ENCODE measurements at regions not wholly inside any gene's neighbourhood (a gene's known extent, or its start where the extent isn't known, plus 50 kb on each side); places are given as distances from the start of the nearest gene placed in this dataset.

DNA sequence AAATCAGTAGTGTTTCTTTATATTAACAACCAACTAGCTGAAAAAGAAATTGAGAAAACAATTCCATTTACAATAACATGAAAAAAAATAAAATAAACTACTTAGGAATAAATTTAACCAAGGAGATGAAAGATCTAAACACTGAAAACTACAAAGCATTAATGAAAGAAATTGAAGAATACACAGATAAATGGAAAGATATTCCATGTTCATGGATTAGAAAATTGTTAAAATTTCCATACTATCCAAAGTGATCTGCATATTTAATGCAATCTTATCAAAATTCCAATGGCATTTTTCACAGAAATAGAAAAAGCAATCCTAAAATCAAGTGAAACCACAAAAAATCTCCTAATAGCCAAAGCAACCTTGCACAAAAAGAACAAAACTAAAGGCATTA is 320.2 kb upstream of the GRAMD2B start:
- Histone ChIP-seq H2AFZ (ENCODE audit: low read length) (no peak overlapping the region), H3K4me3 (ENCODE audit: low read length) (no peak overlapping the region), H3K9me3 (ENCODE audit: low read length) (no peaks in the 10 kb centered on the region), H3K4me2 (ENCODE audit: low read length) (no peak overlapping the region), H3K27ac (ENCODE audit: low read length) (no peak overlapping the region), H3K9ac (ENCODE audit: low read length) (no peak overlapping the region), H3K4me1 (ENCODE audit: insufficient read depth, low read length) (no peaks in the 10 kb centered on the region), H3F3A (ENCODE audit: low read length, unreplicated experiment) (no peaks in the 10 kb centered on the region), H3K79me2 (ENCODE audit: low read length) (no peaks in the 10 kb centered on the region), H3K9me2 (replicated peaks; ENCODE audit: low read length) (no peaks in the 10 kb centered on the region), H4K20me1 (ENCODE audit: low read length) (no peaks in the 10 kb centered on the region), H3K27me3 (ENCODE audit: low read length) (no peaks in the 10 kb centered on the region), H3K36me3 (ENCODE audit: low read depth, low read length) (no peaks in the 10 kb centered on the region)
- DNase-seq (no peak), ATAC-seq (no peak)
- POLR2A ChIA-PET (ENCODE audit: unreplicated experiment), result no interaction called here
- intact Hi-C loops (cut with micrococcal nuclease), result no loop called here
- TF ChIP-seq, protein P1, sequence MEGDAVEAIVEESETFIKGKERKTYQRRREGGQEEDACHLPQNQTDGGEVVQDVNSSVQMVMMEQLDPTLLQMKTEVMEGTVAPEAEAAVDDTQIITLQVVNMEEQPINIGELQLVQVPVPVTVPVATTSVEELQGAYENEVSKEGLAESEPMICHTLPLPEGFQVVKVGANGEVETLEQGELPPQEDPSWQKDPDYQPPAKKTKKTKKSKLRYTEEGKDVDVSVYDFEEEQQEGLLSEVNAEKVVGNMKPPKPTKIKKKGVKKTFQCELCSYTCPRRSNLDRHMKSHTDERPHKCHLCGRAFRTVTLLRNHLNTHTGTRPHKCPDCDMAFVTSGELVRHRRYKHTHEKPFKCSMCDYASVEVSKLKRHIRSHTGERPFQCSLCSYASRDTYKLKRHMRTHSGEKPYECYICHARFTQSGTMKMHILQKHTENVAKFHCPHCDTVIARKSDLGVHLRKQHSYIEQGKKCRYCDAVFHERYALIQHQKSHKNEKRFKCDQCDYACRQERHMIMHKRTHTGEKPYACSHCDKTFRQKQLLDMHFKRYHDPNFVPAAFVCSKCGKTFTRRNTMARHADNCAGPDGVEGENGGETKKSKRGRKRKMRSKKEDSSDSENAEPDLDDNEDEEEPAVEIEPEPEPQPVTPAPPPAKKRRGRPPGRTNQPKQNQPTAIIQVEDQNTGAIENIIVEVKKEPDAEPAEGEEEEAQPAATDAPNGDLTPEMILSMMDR (conservative IDR thresholded peaks at IDR 0.05; ENCODE audit: low read depth, low read length), result no peak
- no peak for TF ChIP-seq EZH2phosphoT487 (IDR thresholded peaks at IDR 0.05; ENCODE audit: borderline replicate concordance, low read length)
- no peak for TF ChIP-seq EZH2 (IDR thresholded peaks at IDR 0.05; ENCODE audit: low read length, unreplicated experiment)
- CTCF ChIA-PET, result no interaction called here
- BruUV-seq (replicated peaks), result no TSS peak

- H3K9ac ChIP-seq (ENCODE audit: low read length), result no peak overlapping the region
- H2AFZ ChIP-seq (ENCODE audit: low read length), result no peak overlapping the region
- H3K36me3 ChIP-seq (ENCODE audit: low read depth, low read length), result no peaks in the 10 kb centered on the region
- no peak for ATAC-seq
- CTCF ChIA-PET, result no interaction called here
- POLR2A ChIA-PET (ENCODE audit: unreplicated experiment), result no interaction called here
- TF ChIP-seq EZH2 (IDR thresholded peaks at IDR 0.05; ENCODE audit: low read length, unreplicated experiment), result no peak
- TF ChIP-seq, protein P1 (conservative IDR thresholded peaks at IDR 0.05; ENCODE audit: low read depth, low read length), result no peak
- TF ChIP-seq EZH2phosphoT487 (IDR thresholded peaks at IDR 0.05; ENCODE audit: borderline replicate concordance, low read length), result no peak
- H4K20me1 ChIP-seq (ENCODE audit: low read length), result no peaks in the 10 kb centered on the region
- H3K27ac ChIP-seq (ENCODE audit: low read length), result no peak overlapping the region
- no peak overlapping the region for H3K4me2 ChIP-seq (ENCODE audit: low read length)
- no peak overlapping the region for H3K4me3 ChIP-seq (ENCODE audit: low read length)
- BruUV-seq (replicated peaks), result no TSS peak
- no peaks in the 10 kb centered on the region for H3K4me1 ChIP-seq (ENCODE audit: insufficient read depth, low read length)
- H3K9me2 ChIP-seq (replicated peaks; ENCODE audit: low read length), result no peaks in the 10 kb centered on the region
- no peak for DNase-seq
- no peaks in the 10 kb centered on the region for H3K79me2 ChIP-seq (ENCODE audit: low read length)
- no peaks in the 10 kb centered on the region for H3K27me3 ChIP-seq (ENCODE audit: low read length)
- intact Hi-C loops (cut with micrococcal nuclease), result no loop called here
- no peaks in the 10 kb centered on the region for H3K9me3 ChIP-seq (ENCODE audit: low read length)
- no peaks in the 10 kb centered on the region for H3F3A ChIP-seq (ENCODE audit: low read length, unreplicated experiment)
These were observed 319.3 kb upstream of the GRAMD2B start for GRCh38 chr5:126103868-126104267.

DNA sequence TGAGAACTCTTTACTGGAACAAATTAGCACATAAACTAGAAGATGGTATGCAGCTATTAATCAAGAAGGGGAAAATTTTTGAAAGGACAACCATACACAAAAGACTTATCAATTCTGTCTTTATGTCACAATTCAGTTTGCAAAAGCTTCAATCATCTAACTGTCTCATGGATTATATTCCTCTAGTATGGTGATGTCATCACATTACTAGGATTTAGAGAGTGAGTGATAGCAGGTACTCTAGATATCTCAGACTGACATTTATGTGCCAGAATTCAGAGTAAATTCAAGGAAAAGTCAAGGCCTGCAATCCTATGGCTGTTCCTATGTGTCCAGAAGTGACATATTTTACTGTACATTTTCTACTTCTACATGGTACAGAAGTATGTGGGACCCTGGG is 318.9 kb upstream of the GRAMD2B start:
- TF ChIP-seq, protein P1 (conservative IDR thresholded peaks at IDR 0.05; ENCODE audit: low read depth, low read length), result no peak
- TF ChIP-seq EZH2phosphoT487 (IDR thresholded peaks at IDR 0.05; ENCODE audit: borderline replicate concordance, low read length), result no peak
- no peak for TF ChIP-seq EZH2 (IDR thresholded peaks at IDR 0.05; ENCODE audit: low read length, unreplicated experiment)

More for the DNA sequence above, 318.9 kb upstream of the GRAMD2B start:
- Histone ChIP-seq H2AFZ (ENCODE audit: low read length) (no peak overlapping the region), H3K4me1 (ENCODE audit: insufficient read depth, low read length) (no peaks in the 10 kb centered on the region), H3K27ac (ENCODE audit: low read length) (no peak overlapping the region), H3K4me3 (ENCODE audit: low read length) (no peak overlapping the region), H4K20me1 (ENCODE audit: low read length) (no peaks in the 10 kb centered on the region), H3K36me3 (ENCODE audit: low read depth, low read length) (no peaks in the 10 kb centered on the region), H3K9me3 (ENCODE audit: low read length) (no peaks in the 10 kb centered on the region), H3K9me2 (replicated peaks; ENCODE audit: low read length) (no peaks in the 10 kb centered on the region), H3K4me2 (ENCODE audit: low read length) (no peak overlapping the region), H3K79me2 (ENCODE audit: low read length) (no peaks in the 10 kb centered on the region), H3K9ac (ENCODE audit: low read length) (no peak overlapping the region), H3K27me3 (ENCODE audit: low read length) (no peaks in the 10 kb centered on the region), H3F3A (ENCODE audit: low read length, unreplicated experiment) (no peaks in the 10 kb centered on the region)
- BruUV-seq (replicated peaks), result no TSS peak
- ChIA-PET CTCF (no interaction called here), POLR2A (ENCODE audit: unreplicated experiment) (no interaction called here)
- ATAC-seq, result no peak
- no peak for DNase-seq
- intact Hi-C loops (cut with micrococcal nuclease), result no loop called here
